Upper lobe of left lung (tissue), 6 donors: ENCODE measurements at regions not wholly inside any gene's neighbourhood (a gene's known extent, or its start where the extent isn't known, plus 50 kb on each side); places are given as distances from the start of the nearest gene placed in this dataset.

Experiments
- ATAC-seq, 2 donors: fragments of 200-7000 bp; cut with Tn5 transposase; one replicate each; pipeline ENCODE4 v1.9.1; 2022; ENCODE audit warnings: mild to moderate bottlenecking in 2 of 2, moderate library complexity in 2 of 2; ENCODE audit not compliant: low FRiP score in 2 of 2
- DNase-seq, 2 donors: peaks; one replicate each; pipeline ENCODE4 v3.0.0-alpha.2; 2019 to 2020
- H3K27ac ChIP-seq, 4 donors: fragments of 200-600 bp; sonication (generic); one replicate each; pipeline ENCODE4 v1.5.1; 2016 to 2019
- H3K27me3 ChIP-seq, 4 donors: fragments of 200-600 bp; sonication (generic); one replicate each; pipeline ENCODE4 v1.5.1; 2017 to 2019
- H3K36me3 ChIP-seq, 4 donors: fragments of 200-600 bp; sonication (generic); one replicate each; pipeline ENCODE4 v1.5.1; 2016 to 2019
- H3K4me1 ChIP-seq, 4 donors: fragments of 200-600 bp; sonication (generic); one replicate each; pipeline ENCODE4 v1.5.1; 2018 to 2019
- H3K4me3 ChIP-seq, 4 donors: fragments of 200-600 bp; sonication (generic); one replicate each; pipeline ENCODE4 v1.5.1; 2017 to 2019; ENCODE audit warnings: mild to moderate bottlenecking in 2 of 4, moderate library complexity in 1 of 4
- H3K9me3 ChIP-seq, 4 donors: fragments of 200-600 bp; sonication (generic); one replicate each; pipeline ENCODE4 v1.5.1; 2018 to 2019
- CTCF ChIP-seq, 6 experiments: fragments of 450-650 bp in 4 of 6; fragments of 200-600 bp in 2 of 6; sonication (generic) in 2 of 6; IDR thresholded peaks; one replicate each; pipeline ENCODE4 v1.5.1; 2016 to 2019; ENCODE audit warnings: antibody characterized with exemption in 6 of 6
- EP300 ChIP-seq, 4 donors: sonication (generic); formaldehyde crosslinking; IDR thresholded peaks; one replicate each; pipeline ENCODE4 v1.5.1; 2017; ENCODE audit warnings: antibody characterized with exemption in 4 of 4, control low read depth in 2 of 4
- POLR2A ChIP-seq, 4 donors: fragments of 450-650 bp; IDR thresholded peaks; one replicate each; pipeline ENCODE4 v1.5.1; 2016 to 2017; ENCODE audit warnings: antibody characterized with exemption in 4 of 4, mild to moderate bottlenecking in 2 of 4
- POLR2AphosphoS5 ChIP-seq, 2 donors: sonication (generic); formaldehyde crosslinking; IDR thresholded peaks; one replicate each; pipeline ENCODE4 v1.5.1; 2017; ENCODE audit warnings: antibody characterized with exemption in 2 of 2
- WGBS, 2 donors: methylation state at CpG; one replicate each; pipeline ENCODE4 v1.1.5; 2017 to 2018; 5-methylcytosine and 5-hydroxymethylcytosine counted together
- small RNA-seq, 4 donors: library from RNA; depleted of rRNA; stranded (forward); fragments of <200 nt; gene quantifications; one replicate each; pipeline ENCODE3, GENCODE V24; 2016
- donor health status: DM: no; HTN: no; CAD: no; lungs with moderate emphysema.
- donor health status: DM: no; HTN: yes; CAD: no; lungs with severe emphysema.

- Histone ChIP-seq H3K27me3 (no peaks in the 10 kb centered on the region), H3K36me3 (no peaks in the 10 kb centered on the region), H3K27ac (no peak overlapping the region), H3K4me1 (no peaks in the 10 kb centered on the region), H3K9me3 (no peaks in the 10 kb centered on the region), H3K4me3 (no peak overlapping the region)
- TF ChIP-seq POLR2A (IDR thresholded peaks at IDR 0.05) (no peak), POLR2AphosphoS5 (IDR thresholded peaks at IDR 0.05) (no peak), CTCF (IDR thresholded peaks at IDR 0.05) (no peak), EP300 (IDR thresholded peaks at IDR 0.05) (no peak)
- WGBS, 2 donors = 78 to 85% methylated on average over 2 of the region's 2 CpGs
- DNase-seq (no peak), ATAC-seq (no peak)
Measured at GRCh38 chr4:107114059-107114458, 77.9 kb upstream of the DKK2 start.

DNA sequence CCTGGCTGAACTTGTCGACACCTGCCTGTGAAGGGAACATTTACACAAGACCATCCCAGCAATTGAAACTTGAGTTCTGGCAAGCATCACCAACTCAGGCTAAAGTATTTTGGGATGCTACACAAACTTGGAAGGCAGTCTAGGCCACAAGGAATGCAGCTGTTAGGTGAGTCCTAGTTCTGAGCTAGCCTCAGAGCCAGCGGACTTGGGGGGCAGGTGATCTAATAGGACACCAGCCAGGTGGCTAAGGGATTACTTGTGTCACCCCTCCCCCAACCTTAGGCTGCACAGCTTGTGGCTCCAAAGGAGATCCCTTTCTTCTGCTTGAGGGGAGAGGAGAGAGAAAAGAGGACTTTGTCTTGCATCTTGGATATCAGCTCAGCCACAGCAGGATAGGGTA, 62.3 kb upstream of the DKK2 start:
- Histone ChIP-seq H3K9me3 (no peaks in the 10 kb centered on the region), H3K27me3 (no peaks in the 10 kb centered on the region), H3K4me1 (no peaks in the 10 kb centered on the region), H3K27ac (no peak overlapping the region), H3K4me3 (no peak overlapping the region), H3K36me3 (no peaks in the 10 kb centered on the region)
- WGBS, 2 donors = 60 to 76% methylated on average over 1 to 2 of the region's 2 CpGs
- ATAC-seq (no peak), DNase-seq (no peak)
- no peak for TF ChIP-seq CTCF (IDR thresholded peaks at IDR 0.05)
- TF ChIP-seq POLR2AphosphoS5 (IDR thresholded peaks at IDR 0.05) = no peak
- no peak for TF ChIP-seq EP300 (IDR thresholded peaks at IDR 0.05)
- TF ChIP-seq POLR2A (IDR thresholded peaks at IDR 0.05) = no peak

GRCh38 chr4:107094976-107095375, 58.9 kb upstream of the DKK2 start:
- H3K4me3 ChIP-seq = no peak overlapping the region
- H3K36me3 ChIP-seq = no peaks in the 10 kb centered on the region
- H3K9me3 ChIP-seq = no peaks in the 10 kb centered on the region
- DNase-seq (no peak), ATAC-seq (peak in 1 of 2 donors; percentile 45)
- TF ChIP-seq EP300 (IDR thresholded peaks at IDR 0.05) (no peak), CTCF (IDR thresholded peaks at IDR 0.05) (no peak), POLR2A (IDR thresholded peaks at IDR 0.05) (no peak), POLR2AphosphoS5 (IDR thresholded peaks at IDR 0.05) (no peak)
- 79 to 82% methylated on average over 2 to 3 of the region's 3 CpGs for WGBS, 2 donors
- H3K27ac ChIP-seq = no peak overlapping the region
- H3K27me3 ChIP-seq = no peaks in the 10 kb centered on the region
- no peaks in the 10 kb centered on the region for H3K4me1 ChIP-seq

DNA sequence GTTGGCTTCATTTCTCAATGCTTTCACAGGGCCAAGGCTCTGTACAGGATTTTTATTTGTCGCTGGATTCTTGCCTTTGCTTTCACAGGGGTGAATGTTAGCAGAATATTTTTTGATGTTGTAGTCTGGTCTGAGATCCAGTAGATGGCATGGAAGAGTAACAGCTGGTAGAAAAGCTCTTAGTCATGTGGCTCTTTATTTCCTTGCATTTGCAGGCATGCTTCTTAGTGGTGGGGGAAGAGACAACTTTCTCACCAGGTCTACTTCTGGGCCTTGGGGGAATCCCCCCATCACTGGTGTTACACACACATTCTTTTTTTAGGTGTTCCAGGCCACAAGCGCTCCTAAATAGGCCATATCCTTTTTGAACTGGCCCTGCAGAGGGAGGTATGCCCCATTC, 58.2 kb upstream of the DKK2 start:
- TF ChIP-seq EP300 (IDR thresholded peaks at IDR 0.05) (no peak), POLR2AphosphoS5 (IDR thresholded peaks at IDR 0.05) (no peak), POLR2A (IDR thresholded peaks at IDR 0.05) (no peak), CTCF (IDR thresholded peaks at IDR 0.05) (no peak)
- H3K36me3 ChIP-seq = no peaks in the 10 kb centered on the region
- no peaks in the 10 kb centered on the region for H3K9me3 ChIP-seq
- no peak overlapping the region for H3K27ac ChIP-seq
- DNase-seq (no peak), ATAC-seq (no peak)
- no peaks in the 10 kb centered on the region for H3K27me3 ChIP-seq
- H3K4me1 ChIP-seq = no peaks in the 10 kb centered on the region
- 91 to 92% methylated on average over 2 of the region's 2 CpGs for WGBS, 2 donors
- H3K4me3 ChIP-seq = no peak overlapping the region

Small RNA genes lying in the stretch of these regions (small RNA-seq; reads per million reads assigned to genes)
- gene RNU6-551P = 0 reads per million in 4 donors
